SU-DHL-6 (cell line): ENCODE measurements at regions not wholly inside any gene's neighbourhood (a gene's known extent, or its start where the extent isn't known, plus 50 kb on each side); places are given as distances from the start of the nearest gene placed in this dataset.

ENCODE experiments used
- CTCF ChIP-seq: fragments of 200-600 bp; sonication (generic); IDR thresholded peaks from one replicate; pipeline ENCODE4 v1.5.1; 2017; ENCODE audit warnings: antibody characterized with exemption, mild to moderate bottlenecking, low read length, moderate library complexity; ENCODE audit not compliant: insufficient read depth, poor library complexity, severe bottlenecking
- EZH2phosphoT487 ChIP-seq: fragments of 200-600 bp; sonication (generic), shearing (Covaris generic); conservative IDR thresholded peaks from 2 replicates; pipeline ENCODE4 v1.6.1; 2018; ENCODE audit warnings: mild to moderate bottlenecking, antibody characterized with exemption, low read length, moderate library complexity, mixed read lengths

DNA sequence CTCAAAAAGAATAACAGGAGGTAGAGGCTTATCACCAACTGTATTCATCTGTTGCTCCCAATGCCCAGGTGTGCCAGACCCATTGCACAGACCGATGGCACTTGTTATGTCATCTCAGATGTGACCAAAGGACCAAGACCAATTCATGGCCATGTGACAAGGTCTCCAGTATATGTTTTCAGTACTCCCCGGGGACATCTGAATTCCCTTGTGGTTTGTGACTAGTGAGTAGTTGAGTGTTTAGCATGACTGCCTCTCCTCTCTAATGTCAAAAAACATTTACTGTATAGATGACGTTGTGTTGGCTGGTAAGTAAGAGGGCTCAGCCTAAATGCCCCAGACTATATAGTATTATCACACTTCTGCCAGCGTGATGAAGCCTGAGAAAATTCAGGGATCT lies 202.1 kb upstream of the SMIM30 start:
- no peak for TF ChIP-seq CTCF
- no peak for TF ChIP-seq EZH2phosphoT487
